ENCODE measurements at regions not wholly inside any gene's neighbourhood (a gene's known extent, or its start where the extent isn't known, plus 50 kb on each side); places are given as distances from the start of the nearest gene placed in this dataset.
"Not testable (repeated sequence)": the region's sequence is repeated elsewhere in the genome, so short reads cannot be mapped to it uniquely, and the experiment has no call there.

GRCh38 chr5:33091571-33092363, 349.0 kb upstream of the TARS1 start:
- Histone ChIP-seq H3K27ac (no peak overlapping the region), H3K4me1 (peaks cover 0 to 17% (median 0%) of the 10 kb centered on the region in 4 donors), H3K36me3 (no peaks in the 10 kb centered on the region), H3K9me3 (no peaks in the 10 kb centered on the region), H3K4me3 (no peak overlapping the region), H3K27me3 (no peaks in the 10 kb centered on the region)
- no peak for TF ChIP-seq CTCF (IDR thresholded peaks at IDR 0.05)
- intact Hi-C loops (cut with DNase I; ENCODE audit: low total_unique reads), result no loop called here
- DNase-seq, result no peak

- no peak overlapping the region for H3K4me3 ChIP-seq
- no peak for TF ChIP-seq CTCF (IDR thresholded peaks at IDR 0.05)
- H3K27me3 ChIP-seq, result no peaks in the 10 kb centered on the region
- no peak overlapping the region for H3K27ac ChIP-seq
- no peaks in the 10 kb centered on the region for H3K9me3 ChIP-seq
- DNase-seq, result no peak
- intact Hi-C loops (cut with DNase I; ENCODE audit: low total_unique reads), result no loop called here
- H3K4me1 ChIP-seq, result peaks cover 0 to 17% (median 0%) of the 10 kb centered on the region in 4 donors
- no peaks in the 10 kb centered on the region for H3K36me3 ChIP-seq
Observed at GRCh38 chr5:33092719-33093118, 348.0 kb upstream of the TARS1 start.

- peaks cover 0 to 6% (median 1%) of the 10 kb centered on the region in 4 donors for H3K4me1 ChIP-seq
- DNase-seq, result no peak
- intact Hi-C loops (cut with DNase I; ENCODE audit: low total_unique reads), result no loop called here
- no peak for TF ChIP-seq CTCF (IDR thresholded peaks at IDR 0.05)
- H3K27me3 ChIP-seq, result no peaks in the 10 kb centered on the region
- H3K4me3 ChIP-seq, result no peak overlapping the region
- H3K27ac ChIP-seq, result no peak overlapping the region
- H3K36me3 ChIP-seq, result no peaks in the 10 kb centered on the region
- H3K9me3 ChIP-seq, result peaks cover 0 to 13% (median 10%) of the 10 kb centered on the region in 3 donors
Observed at GRCh38 chr5:33102551-33102950, 338.2 kb upstream of the TARS1 start.

- peaks cover 0 to 13% (median 10%) of the 10 kb centered on the region in 3 donors for H3K9me3 ChIP-seq
- TF ChIP-seq CTCF (IDR thresholded peaks at IDR 0.05), result no peak
- intact Hi-C loops (cut with DNase I; ENCODE audit: low total_unique reads), result no loop called here
Observed at GRCh38 chr5:33105521-33105941, 335.2 kb upstream of the TARS1 start.

GRCh38 chr5:33110496-33110895, 330.3 kb upstream of the TARS1 start:
- H3K4me3 ChIP-seq; H3K27ac ChIP-seq; H3K36me3 ChIP-seq; intact Hi-C loops (cut with DNase I; ENCODE audit: low total_unique reads); H3K4me1 ChIP-seq; H3K9me3 ChIP-seq; DNase-seq; H3K27me3 ChIP-seq: not testable (repeated sequence)

More at GRCh38 chr5:33105521-33105941, 335.2 kb upstream of the TARS1 start:
- Histone ChIP-seq H3K4me1 (peaks cover 0 to 6% (median 1%) of the 10 kb centered on the region in 4 donors), H3K27ac (no peak overlapping the region), H3K4me3 (no peak overlapping the region), H3K36me3 (no peaks in the 10 kb centered on the region), H3K27me3 (no peaks in the 10 kb centered on the region)
- no peak for DNase-seq

GRCh38 chr5:33114361-33114760, 326.4 kb upstream of the TARS1 start:
- Histone ChIP-seq H3K27me3 (no peaks in the 10 kb centered on the region), H3K4me3 (no peak overlapping the region), H3K36me3 (no peaks in the 10 kb centered on the region), H3K9me3 (no peaks in the 10 kb centered on the region), H3K27ac (no peak overlapping the region), H3K4me1 (no peaks in the 10 kb centered on the region)
- intact Hi-C loops (cut with DNase I; ENCODE audit: low total_unique reads), result no loop called here
- no peak for DNase-seq
- TF ChIP-seq CTCF (IDR thresholded peaks at IDR 0.05), result no peak
